MM.1S (cell line): ENCODE measurements at regions not wholly inside any gene's neighbourhood (a gene's known extent, or its start where the extent isn't known, plus 50 kb on each side); places are given as distances from the start of the nearest gene placed in this dataset.

Experiments
- EZH2 ChIP-seq: fragments of 300-600 bp; sonication (generic); optimal IDR thresholded peaks from 2 replicates; pipeline ENCODE3; 2017; ENCODE audit warnings: low read depth, mild to moderate bottlenecking, antibody characterized with exemption, low read length, mixed read lengths
- TF ChIP-seq, protein P1 (sequence below): fragments of 300-600 bp; sonication (generic); IDR thresholded peaks from 2 replicates; pipeline ENCODE4 v1.5.1; 2016; ENCODE audit warnings: antibody characterized with exemption, low read length, mixed read lengths

DNA sequence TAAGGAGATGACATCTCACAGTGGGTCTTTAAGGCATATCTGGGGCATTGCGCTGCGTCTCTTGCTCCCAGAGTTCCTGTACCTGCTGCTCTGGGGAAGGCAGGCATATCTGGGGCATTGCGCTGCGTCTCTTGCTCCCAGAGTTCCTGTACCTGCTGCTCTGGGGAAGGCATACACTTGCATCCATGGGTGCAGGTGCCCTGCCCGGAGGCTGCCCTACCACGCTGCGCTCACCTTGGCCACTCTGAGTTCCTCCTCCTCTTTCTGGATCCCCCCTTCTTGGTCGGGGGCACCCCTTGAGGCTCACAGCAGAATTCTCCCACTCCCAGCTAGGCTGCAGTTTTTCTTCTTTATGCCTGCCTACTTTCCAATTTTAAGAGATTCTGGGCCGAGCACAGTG is 60.9 kb upstream of the TMTC4 start:
- TF ChIP-seq, protein P1, sequence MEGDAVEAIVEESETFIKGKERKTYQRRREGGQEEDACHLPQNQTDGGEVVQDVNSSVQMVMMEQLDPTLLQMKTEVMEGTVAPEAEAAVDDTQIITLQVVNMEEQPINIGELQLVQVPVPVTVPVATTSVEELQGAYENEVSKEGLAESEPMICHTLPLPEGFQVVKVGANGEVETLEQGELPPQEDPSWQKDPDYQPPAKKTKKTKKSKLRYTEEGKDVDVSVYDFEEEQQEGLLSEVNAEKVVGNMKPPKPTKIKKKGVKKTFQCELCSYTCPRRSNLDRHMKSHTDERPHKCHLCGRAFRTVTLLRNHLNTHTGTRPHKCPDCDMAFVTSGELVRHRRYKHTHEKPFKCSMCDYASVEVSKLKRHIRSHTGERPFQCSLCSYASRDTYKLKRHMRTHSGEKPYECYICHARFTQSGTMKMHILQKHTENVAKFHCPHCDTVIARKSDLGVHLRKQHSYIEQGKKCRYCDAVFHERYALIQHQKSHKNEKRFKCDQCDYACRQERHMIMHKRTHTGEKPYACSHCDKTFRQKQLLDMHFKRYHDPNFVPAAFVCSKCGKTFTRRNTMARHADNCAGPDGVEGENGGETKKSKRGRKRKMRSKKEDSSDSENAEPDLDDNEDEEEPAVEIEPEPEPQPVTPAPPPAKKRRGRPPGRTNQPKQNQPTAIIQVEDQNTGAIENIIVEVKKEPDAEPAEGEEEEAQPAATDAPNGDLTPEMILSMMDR, result no peak
- TF ChIP-seq EZH2, result no peak
